HG02938 (cell line): ENCODE measurements at regions not wholly inside any gene's neighbourhood (a gene's known extent, or its start where the extent isn't known, plus 50 kb on each side); places are given as distances from the start of the nearest gene placed in this dataset.
"Not testable (repeated sequence)": the region's sequence is repeated elsewhere in the genome, so short reads cannot be mapped to it uniquely, and the experiment has no call there.

ENCODE experiments used
- ATAC-seq: cut with Tn5 transposase; IDR thresholded peaks from one replicate; pipeline ENCODE4 v1.9.1; 2021; ENCODE audit warnings: mild to moderate bottlenecking, moderate library complexity; ENCODE audit not compliant: unreplicated experiment

- no peak for ATAC-seq
Observed at GRCh38 chr10:9009505-9009904, 955.0 kb downstream of the GATA3 start.

GRCh38 chr10:9010093-9010492, 955.6 kb downstream of the GATA3 start:
- no peak for ATAC-seq

- ATAC-seq = no peak
Observed at GRCh38 chr10:9010931-9011670, 956.6 kb downstream of the GATA3 start.

- ATAC-seq = no peak
Observed at GRCh38 chr10:9012312-9012711, 957.8 kb downstream of the GATA3 start.

GRCh38 chr10:9015005-9015404, 960.5 kb downstream of the GATA3 start:
- ATAC-seq = no peak

- no peak for ATAC-seq
Observed at GRCh38 chr10:9015447-9015846, 961.0 kb downstream of the GATA3 start.

GRCh38 chr10:9016930-9017329, 962.4 kb downstream of the GATA3 start:
- no peak for ATAC-seq

GRCh38 chr10:9018195-9019173, 964.0 kb downstream of the GATA3 start:
- no peak for ATAC-seq

- ATAC-seq = no peak
Observed at GRCh38 chr10:9023206-9023605, 968.7 kb downstream of the GATA3 start.

GRCh38 chr10:9024210-9024609, 969.7 kb downstream of the GATA3 start:
- ATAC-seq = no peak

- no peak for ATAC-seq
Observed at GRCh38 chr10:9028231-9028630, 973.7 kb downstream of the GATA3 start.

- ATAC-seq = no peak
Observed at GRCh38 chr10:9035355-9035754, 980.9 kb downstream of the GATA3 start.

GRCh38 chr10:9036711-9037204, 982.3 kb downstream of the GATA3 start:
- ATAC-seq = no peak

- ATAC-seq = no peak
Observed at GRCh38 chr10:9038146-9038714, 983.7 kb downstream of the GATA3 start.

- ATAC-seq = no peak
Observed at GRCh38 chr10:9043466-9043865, 989.0 kb downstream of the GATA3 start.

- no peak for ATAC-seq
Observed at GRCh38 chr10:9045311-9045710, 990.8 kb downstream of the GATA3 start.

- no peak for ATAC-seq
Observed at GRCh38 chr10:9051328-9051974, 997.0 kb downstream of the GATA3 start.

GRCh38 chr10:9052767-9053166, 998.3 kb downstream of the GATA3 start:
- no peak for ATAC-seq

GRCh38 chr10:9056521-9056920, 1002.0 kb downstream of the GATA3 start:
- no peak for ATAC-seq

- ATAC-seq = not testable (repeated sequence)
Observed at GRCh38 chr10:9057293-9057692, 1002.8 kb downstream of the GATA3 start.

- no peak for ATAC-seq
Observed at GRCh38 chr10:9060314-9060713, 1005.8 kb downstream of the GATA3 start.
